Lower leg skin (tissue), 3 donors: ENCODE measurements at regions not wholly inside any gene's neighbourhood (a gene's known extent, or its start where the extent isn't known, plus 50 kb on each side); places are given as distances from the start of the nearest gene placed in this dataset.

ENCODE experiments used
- CTCF ChIP-seq, 3 donors: fragments of 450-650 bp; IDR thresholded peaks; one replicate each; pipeline ENCODE4 v1.5.1; 2016; ENCODE audit warnings: antibody characterized with exemption in 3 of 3, mild to moderate bottlenecking in 3 of 3, moderate library complexity in 2 of 3
- POLR2A ChIP-seq, 2 donors: fragments of 450-650 bp; IDR thresholded peaks; one replicate each; pipeline ENCODE4 v1.6.1; 2016 to 2017; ENCODE audit warnings: antibody characterized with exemption in 2 of 2, mild to moderate bottlenecking in 1 of 2, moderate library complexity in 1 of 2

GRCh38 chr7:91367812-91368578 is 103.8 kb downstream of the FZD1 start:
- no peak for TF ChIP-seq CTCF (IDR thresholded peaks at IDR 0.05)
- no peak for TF ChIP-seq POLR2A (IDR thresholded peaks at IDR 0.05)
